HG02759 (cell line): ENCODE measurements at regions not wholly inside any gene's neighbourhood (a gene's known extent, or its start where the extent isn't known, plus 50 kb on each side); places are given as distances from the start of the nearest gene placed in this dataset.

Experiments used
- ATAC-seq: cut with Tn5 transposase; IDR thresholded peaks from one replicate; pipeline ENCODE4 v1.9.1; 2021; ENCODE audit warnings: mild to moderate bottlenecking, moderate library complexity; ENCODE audit not compliant: unreplicated experiment

DNA sequence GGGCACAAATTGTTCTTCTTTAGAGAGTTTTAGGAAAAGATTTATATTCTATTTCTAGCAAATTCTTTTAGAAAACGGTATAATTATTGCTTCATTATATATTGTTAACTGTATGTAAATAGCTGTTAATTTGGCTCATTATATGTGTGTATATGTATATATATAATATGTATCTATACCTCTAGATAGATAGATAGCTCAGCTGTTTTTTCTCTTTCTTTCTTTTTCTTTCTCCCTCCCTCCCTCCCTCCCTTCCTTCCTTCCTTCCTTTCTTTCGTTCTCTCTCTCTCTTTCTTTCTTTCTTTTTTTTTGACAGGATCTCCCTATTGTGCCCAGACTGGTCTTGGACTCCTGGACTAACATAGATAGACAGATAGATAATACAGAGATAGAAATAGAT, 1538.8 kb downstream of the PCDH7 start:
- ATAC-seq: no peak

DNA sequence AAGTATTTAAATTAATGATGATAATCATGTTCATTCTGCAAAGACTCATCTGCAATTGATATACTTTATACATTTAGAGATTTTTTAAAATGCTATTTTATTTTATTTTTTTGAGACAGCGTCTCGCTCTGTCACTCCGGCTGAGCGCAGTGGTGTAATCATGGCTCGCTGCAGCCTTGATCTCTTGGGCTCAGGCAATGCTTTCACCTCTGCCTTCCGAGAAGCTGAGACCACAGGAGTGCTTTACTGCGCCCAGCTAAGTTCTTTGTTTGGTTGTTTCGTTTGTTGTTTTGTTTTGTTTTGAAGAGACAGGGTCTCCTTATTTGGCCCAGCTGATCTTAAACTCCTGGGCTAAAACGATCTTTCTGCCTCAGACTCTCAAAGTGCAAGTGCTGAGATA, 1541.0 kb downstream of the PCDH7 start:
- ATAC-seq: no peak

DNA sequence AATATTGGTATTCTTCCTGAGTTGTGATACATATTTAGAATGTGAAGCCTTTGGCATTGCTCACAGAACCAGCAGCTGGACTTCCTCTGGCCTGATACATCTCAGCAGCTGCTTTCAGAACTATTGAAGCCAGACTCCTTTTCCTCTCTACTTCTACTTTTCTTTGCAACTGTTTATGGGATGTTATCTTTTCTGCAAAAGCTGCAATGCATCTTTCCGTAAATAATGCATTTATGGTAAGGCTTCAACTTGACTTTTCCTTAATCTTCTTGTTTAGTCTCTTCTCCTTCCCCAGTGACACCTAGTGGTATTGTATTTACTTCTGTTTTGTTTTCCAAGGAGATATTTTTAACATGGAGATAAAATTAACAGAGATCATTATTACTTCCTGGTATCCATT, 1548.7 kb downstream of the PCDH7 start:
- no peak for ATAC-seq

DNA sequence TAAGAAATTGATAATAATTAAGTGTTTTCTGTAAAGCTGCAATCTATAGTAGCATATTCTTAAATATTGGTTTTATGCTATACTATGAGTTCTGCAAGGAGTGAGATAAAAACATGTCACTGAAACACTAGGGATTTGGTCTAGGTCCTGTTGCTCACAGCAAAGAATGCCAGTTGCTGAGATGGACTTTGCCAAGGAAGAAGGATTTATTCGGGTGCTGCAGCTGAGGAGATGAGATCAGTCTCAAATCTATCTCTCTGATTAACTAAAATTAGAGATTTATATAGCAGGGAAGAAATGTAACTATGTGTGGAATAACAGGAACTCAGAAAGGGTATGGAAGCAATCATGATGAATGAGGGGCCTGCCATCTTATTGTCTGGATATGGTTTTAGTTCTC, 1569.9 kb downstream of the PCDH7 start:
- ATAC-seq: no peak

DNA sequence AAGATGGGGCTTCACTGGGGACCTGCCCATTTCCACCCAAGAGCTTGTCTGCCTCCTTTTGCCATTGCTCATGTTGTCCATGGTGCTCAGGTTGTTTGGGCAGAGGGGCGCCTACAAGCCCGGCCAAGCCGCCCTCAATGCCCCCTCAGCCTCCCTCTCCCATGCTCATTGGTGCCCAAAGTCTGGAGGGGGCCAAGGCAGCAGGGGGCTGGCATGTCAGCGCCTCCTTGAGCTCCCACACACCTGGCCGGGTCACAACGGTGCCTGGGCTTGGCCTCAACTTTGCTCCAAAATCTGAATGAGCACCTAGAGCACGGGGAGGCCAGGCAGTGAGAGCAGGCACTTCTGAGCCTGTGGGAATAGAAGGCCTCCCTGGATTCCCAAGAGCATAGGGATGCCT, 1598.8 kb downstream of the PCDH7 start:
- ATAC-seq: no peak

DNA sequence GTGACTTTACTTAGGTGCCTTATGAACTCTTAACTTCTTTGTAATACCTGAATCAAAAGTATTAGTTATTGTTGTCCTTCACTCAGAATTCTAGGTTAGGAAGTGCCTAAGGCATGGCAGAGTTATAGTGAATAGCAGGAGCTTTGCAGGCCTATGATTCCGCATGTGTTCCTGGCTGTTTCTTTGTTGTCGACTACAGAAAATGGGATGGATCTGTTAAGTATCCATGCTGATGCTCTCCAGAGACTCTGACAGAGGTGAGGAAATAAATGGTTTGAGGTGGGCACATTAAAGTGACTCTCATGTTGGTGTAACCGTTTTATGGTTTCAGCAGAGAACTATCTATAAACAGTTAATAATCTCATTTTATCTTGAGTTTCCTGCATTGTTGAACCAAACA, 1601.3 kb downstream of the PCDH7 start:
- no peak for ATAC-seq

DNA sequence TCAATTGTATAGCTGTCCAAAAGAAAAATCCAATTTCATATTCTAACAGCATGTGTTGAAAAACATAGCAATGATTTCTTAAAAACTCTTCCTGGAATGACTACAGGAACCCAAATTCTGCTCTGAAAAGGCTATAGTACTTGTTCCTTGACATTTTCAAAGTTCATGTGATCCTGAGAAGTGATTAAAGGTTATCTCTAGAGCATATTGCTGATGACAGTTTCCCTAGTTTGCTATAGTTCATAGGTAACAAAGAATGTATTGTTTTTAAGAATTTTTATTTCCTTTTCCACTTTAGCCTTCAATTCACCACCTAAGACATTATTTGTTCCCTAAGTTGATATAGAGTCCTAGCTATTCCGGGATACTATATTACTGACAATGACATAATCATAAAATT, 1614.6 kb downstream of the PCDH7 start:
- ATAC-seq: no peak

DNA sequence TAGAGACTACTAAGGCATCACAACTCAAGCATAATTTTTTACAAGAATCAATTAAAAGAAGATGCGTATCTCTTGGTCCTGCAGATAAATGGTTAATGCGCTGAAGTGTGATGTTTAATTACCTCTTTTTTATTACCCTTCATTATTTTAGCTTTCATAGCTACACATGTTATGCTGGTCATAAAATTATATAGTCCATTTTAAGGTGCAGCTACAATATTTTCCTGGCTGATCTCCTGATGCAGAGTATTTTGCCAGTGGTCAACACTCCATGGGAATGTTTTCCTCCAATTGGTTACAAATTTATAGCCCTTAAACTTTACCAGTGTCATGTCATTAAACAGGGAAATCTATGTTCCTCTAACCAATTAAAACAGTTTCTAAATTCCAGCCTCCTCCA, 1617.2 kb downstream of the PCDH7 start:
- ATAC-seq: no peak

DNA sequence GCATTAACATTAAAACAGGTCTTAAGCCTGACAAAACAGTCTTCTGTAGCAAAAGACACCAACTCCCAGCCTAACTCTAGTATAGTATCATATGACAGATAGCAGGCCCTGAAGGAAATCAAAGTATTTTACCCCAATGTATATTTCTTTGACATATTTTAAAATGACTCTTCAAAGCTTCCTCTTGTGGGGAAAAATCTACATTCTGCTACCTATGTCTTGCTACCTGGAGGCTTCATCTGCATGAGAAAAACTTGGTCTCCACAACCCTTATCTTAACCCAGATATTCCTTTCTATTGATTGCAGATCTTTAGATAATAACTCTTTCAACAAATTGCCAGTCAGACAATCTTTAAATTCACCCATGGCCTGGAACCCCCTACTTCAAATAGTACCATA, 1620.4 kb downstream of the PCDH7 start:
- no peak for ATAC-seq

DNA sequence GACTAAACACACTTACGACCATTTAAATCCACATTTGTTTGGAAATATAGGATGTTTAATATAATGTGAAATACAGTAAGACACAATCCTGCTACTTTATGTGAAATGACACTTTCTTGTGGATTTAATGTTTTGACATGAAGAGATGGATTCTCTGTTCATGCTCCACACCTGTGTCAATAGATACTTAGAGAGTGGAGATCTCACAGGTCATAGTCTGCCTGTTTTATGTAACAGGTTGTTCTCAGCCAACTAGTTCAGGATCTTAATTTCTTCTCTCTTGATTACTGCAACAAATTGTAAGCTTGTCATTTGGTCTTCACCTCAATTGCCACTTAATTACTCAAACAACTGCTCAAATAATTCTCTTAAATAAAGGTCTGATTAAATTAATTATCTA, 1621.2 kb downstream of the PCDH7 start:
- ATAC-seq: no peak

DNA sequence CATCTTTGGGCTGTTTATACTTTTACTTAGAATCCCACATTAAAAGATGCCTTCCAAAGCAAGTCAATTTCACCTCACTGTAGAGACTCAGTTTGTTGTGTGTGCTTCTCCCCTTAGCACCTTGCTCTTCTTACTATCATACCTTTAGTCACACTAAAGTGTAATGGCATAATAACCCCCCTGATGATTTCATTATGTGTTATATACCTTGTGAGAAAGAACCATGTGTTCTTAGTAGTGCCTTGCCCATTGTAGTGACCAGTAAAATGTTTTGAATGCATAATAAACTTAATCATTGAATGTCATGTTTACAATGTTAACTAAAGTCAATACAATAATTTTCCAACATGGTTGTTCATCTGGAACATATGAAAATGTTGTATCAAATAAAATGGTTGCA, 1621.9 kb downstream of the PCDH7 start:
- ATAC-seq: no peak

DNA sequence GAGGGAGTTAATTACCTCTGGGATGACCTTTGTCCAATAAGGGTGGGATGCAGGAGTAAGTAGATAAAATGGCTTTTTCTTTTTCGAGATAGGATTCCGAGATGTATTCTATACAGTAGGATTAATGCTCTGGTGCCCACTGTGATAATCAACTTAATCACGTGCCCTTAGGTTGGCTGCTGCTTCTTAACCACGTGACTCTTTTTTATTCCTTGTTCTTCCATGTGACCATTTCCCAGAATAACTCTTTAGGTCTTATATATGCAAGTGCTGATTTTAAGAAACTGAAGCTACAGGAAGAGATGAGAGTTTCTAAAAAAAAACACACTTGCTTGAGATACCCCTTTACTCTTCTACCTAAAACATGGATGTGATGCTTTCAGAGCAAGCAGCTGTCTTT, 1628.9 kb downstream of the PCDH7 start:
- no peak for ATAC-seq

DNA sequence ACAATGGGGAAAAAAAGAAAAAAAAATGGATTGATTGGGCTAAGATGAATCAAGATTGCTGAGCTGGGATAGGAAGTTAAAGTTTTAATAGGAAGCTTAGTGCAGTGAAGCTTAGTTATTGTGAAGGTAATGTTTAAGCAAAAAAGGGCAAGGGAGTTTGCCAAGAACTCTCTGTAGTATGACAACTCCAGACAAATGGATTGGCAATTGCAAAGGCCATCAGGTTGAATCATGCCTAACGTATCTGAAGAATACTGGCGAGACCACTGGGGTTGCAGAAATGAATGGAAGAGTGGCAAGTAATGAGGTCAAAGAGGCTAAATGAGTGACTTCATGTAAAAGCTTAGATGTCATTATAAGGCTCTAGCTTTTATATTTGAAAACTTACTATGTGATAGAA, 1654.0 kb downstream of the PCDH7 start:
- no peak for ATAC-seq

DNA sequence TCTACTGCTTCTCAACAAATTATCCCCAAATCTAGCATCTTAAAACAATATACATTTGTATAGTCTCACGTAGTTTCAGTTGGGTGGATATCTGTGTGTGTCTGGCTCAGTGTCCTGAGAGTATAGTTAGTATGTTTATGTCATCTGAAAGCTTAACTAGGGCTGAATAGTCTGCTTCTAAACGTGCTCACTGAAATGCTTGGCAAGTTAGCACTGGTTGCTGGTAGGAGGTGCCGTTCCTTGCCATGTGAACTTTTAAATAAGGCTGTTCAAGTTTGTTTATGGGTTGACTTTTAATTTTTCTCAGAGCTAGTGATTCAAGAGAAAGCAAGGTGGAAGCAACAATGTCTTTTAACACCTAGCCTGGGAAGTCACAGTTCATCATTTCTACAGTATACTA, 1673.6 kb downstream of the PCDH7 start:
- no peak for ATAC-seq

DNA sequence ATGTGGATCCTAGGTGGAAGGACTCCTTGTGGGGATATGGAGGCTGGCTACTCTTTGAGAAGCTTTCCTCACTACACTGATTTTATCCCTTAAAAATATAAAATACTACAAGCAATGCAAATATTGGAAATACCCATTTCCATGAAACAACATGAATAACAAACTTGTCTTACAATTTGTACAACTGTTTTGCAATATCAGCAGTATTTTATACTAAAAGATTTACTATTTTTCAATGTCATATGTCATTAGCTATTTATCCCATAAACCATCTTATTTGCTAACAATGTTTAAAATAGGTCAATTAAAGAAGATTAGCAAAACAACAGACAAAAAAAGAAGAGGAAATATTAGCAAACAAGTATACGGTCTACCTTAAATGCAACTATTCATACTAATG, 1674.1 kb downstream of the PCDH7 start:
- no peak for ATAC-seq

DNA sequence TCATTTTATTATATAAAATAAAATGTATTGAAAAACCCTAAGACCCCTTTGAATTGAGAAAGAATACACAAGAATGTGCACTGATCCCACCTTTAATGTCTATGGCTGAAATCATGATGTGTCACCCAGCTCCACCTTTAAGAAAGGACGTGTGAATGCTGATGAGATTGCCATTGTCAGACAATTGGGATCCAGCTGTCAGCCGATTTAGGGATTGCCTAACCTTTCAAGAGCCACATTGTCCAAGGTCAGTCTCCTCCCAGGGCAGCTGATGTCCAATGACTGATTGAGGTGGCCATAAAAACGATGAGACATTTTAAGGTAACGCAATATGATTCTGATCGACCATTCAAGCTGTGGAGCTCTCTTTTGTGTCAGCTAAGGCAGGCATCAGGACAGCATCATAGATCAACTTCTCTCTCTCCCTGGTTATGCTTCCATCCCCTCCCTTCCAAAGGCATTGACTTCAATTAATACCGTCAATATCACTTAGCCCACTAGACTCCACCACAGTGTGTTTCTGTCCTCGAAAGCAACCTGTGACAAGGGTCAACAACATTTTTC, 1676.4 kb downstream of the PCDH7 start:
- no peak for ATAC-seq

DNA sequence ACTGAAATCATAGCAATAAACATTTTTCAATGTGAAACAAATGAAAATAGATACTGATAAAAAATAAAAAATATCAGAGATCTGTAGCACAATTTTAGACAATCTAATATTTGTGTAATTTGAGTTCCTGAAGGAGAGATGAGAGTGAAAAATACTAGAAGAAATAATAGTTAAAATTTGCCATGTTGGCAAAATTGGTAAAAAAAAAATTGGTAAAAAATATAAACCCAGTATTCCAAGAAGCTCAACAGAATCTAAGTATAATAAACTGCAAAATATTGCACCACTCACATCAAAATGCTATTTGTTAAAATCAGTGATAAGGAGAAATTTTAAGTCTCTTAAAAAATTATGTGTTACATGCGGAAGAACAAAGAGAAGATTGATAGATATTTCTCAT, 1680.7 kb downstream of the PCDH7 start:
- no peak for ATAC-seq

DNA sequence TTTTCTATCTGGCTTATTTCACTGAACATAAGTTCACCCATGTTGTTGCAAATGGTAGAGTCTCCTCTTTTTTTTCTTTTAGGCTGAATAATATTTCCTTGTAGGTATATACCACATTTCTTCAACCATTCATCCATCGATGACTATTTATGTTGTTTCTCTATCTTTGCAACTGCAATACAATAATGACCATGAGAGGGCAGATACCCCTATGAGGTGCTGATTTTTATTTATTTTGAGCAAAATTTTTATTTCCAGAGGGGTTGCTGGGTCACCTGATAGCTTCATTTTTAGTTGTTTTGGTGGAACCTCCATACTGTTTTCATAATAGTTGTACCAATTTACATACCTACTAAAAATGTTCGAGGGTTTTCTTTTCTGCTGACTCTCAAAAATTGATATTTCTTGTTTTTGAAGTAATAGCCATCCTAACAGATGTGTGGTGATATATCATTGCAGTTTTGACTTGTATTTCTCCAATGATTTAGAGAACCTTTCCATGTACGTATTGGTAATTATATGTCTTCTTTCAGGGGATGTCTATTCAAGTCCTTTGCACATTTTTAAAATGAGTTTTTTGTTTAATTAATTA, 1697.0 kb downstream of the PCDH7 start:
- no peak for ATAC-seq

DNA sequence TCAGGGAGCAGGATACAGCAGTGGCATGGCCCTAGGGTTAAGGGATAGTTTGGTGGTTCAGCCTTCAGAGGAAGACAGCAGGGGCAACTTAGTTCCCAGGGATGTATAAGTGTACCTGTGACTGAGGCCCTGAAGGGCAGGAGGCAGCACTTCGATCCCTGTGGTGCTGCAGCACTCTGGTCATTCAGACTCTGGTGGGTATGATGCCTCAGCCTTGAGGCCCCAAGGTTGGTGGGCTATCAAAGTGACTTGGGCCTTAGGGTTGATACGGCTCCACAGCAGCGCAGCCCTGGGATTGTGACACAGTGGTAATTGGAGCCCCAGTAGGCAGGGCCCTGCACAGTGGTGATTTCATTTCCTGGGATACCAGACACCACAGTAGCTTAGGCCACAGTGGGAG, 1703.1 kb downstream of the PCDH7 start:
- ATAC-seq: no peak

DNA sequence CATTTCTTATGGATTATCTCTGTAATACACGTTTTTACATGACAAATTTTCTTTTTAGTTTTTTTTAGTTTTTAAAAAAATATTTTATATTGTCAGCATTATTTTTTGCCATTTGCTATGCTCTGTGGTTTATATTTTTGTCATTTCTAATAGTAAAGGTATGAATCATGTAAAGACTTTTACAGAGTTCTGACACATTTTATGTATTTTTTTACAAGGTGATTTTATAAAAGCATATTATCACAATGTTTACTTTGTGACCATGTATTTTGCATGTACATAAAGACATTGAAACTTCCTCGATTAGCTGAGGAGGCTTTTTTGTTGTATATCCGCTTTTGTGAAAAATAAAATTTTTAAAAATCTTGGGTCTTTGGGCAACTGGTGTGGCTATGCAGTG, 1705.1 kb downstream of the PCDH7 start:
- ATAC-seq: no peak

DNA sequence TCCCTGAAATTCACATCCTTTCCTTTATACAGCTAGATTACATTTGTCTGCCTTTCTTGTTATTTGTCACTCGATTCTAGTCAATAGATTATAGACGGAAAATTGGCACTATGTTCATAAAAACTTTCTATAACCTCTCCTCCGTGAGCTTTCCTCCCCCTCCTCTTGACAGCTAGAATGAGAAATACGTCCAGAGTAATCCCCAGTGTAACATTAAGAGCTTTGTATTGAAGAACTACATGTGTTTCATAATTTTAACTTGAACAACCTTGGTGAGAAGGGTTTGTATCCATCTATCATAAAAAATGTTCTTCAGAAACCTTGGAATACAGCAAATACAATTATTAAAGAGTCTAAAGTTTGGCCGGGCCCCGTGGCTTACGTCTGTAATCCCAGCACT, 1707.4 kb downstream of the PCDH7 start:
- no peak for ATAC-seq

DNA sequence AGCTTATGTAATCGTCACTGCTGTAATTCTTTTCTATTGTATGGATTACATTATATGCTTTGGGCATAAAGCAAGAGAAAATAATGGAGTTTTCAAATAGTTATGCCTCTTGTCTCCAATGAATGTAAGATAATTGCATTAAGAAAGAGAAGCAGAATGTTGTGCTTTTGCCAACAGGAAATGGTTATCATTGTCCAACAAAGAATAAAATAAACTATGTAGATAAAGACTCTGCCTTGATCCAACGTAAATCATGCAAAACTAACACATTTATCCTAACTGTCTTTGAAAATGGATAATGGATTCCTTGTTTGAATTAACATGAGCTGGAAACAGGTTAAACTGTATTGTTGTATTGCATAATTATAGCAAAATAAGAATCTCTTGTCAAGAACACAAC, 1709.0 kb downstream of the PCDH7 start:
- no peak for ATAC-seq

DNA sequence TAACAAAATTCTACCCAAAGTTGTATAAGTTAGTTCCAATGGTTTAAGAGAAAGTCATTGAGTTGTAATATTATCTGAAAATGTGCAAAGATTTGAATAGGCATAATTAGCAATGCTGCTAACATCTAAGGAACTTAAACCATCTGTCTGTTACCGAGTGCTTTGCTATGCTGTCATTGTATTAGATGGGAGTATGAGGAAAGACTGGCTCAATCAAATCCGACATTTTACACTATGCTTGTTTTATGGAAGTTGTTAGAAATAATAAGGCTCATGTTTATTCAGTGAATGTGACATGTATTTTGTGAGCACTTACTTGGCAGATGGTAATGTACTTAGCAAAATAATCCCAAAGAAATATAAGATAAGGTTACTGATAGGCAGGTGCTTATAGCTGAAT, 1715.1 kb downstream of the PCDH7 start:
- no peak for ATAC-seq
